Mesothelial cell of epicardium (in vitro differentiated cells): ENCODE measurements at regions not wholly inside any gene's neighbourhood (a gene's known extent, or its start where the extent isn't known, plus 50 kb on each side); places are given as distances from the start of the nearest gene placed in this dataset.

Source experiments
- DNase-seq, 2 experiments: peaks; one replicate each; pipeline ENCODE4 v3.0.0; 2021; ENCODE audit warnings: low spot score in 2 of 2; ENCODE audit not compliant: unreplicated experiment in 2 of 2
- H3K27ac Mint-ChIP-seq: 2 replicates; pipeline ENCODE4 v1.8.0; 2021; ENCODE audit warnings: mixed read lengths
- H3K27me3 Mint-ChIP-seq: 2 replicates; pipeline ENCODE4 v1.8.0; 2021; ENCODE audit warnings: low read depth, mixed read lengths
- H3K36me3 Mint-ChIP-seq: 2 replicates; pipeline ENCODE4 v1.8.0; 2021; ENCODE audit warnings: mixed read lengths
- H3K4me1 Mint-ChIP-seq: 2 replicates; pipeline ENCODE4 v1.8.0; 2021; ENCODE audit warnings: mixed read lengths
- H3K4me3 Mint-ChIP-seq: 2 replicates; pipeline ENCODE4 v1.8.0; 2021; ENCODE audit warnings: mild to moderate bottlenecking, moderate library complexity, mixed read lengths
- H3K9me3 Mint-ChIP-seq: 2 replicates; pipeline ENCODE4 v1.8.0; 2021; ENCODE audit warnings: mixed read lengths
- TF ChIP-seq, protein P1 (sequence below): fragments of 200-600 bp; sonication (generic); IDR thresholded peaks from one replicate; pipeline ENCODE4 v1.5.0; 2021; ENCODE audit warnings: antibody characterized with exemption; ENCODE audit not compliant: unreplicated experiment

DNA sequence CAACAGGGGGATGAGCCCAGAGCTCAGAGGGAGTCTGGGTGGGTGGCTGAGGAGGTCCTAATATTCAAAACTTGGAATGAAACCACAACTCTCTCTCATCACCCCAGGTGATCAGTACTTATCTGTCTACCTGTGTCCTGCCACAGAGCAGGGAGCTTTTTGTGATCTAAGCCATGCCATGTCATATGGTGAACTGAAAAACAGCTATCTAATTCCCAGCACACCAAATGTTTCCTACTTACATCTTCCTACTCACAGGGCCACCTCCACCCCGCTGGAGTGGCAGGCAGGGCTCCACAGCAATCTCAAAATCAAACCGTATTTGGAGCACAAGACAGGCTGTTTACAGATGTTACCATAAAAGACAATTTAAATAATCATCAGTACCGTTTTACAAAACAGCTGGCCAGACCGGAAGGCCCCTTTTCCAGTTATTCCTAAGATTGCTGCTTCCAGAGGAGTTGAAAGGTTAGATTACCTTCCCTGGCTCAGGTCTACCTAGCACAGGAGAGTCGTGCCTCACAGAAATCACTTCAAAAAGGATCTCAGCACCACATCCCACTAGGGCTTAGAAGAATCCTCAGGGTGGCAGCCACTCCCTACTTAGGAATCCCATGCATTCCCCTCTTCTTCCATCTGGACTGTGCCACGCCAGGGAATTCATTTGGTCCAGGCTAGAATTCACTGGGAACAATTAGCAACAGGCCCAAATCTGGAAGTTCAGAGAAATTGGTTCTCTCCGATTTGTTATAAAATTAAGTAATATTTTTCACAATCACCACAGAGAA lies 226.6 kb upstream of the IL12A start:
- Mint-ChIP-seq H3K36me3 (peaks cover under 1% of the 10 kb centered on the region), H3K4me1 (peaks cover 45% of the 10 kb centered on the region), H3K27ac (peak overlapping the region; percentile 98), H3K9me3 (peaks cover under 1% of the 10 kb centered on the region), H3K27me3 (no peaks in the 10 kb centered on the region), H3K4me3 (peak overlapping the region; percentile 79)
- DNase-seq = no peak
- TF ChIP-seq, protein P1, sequence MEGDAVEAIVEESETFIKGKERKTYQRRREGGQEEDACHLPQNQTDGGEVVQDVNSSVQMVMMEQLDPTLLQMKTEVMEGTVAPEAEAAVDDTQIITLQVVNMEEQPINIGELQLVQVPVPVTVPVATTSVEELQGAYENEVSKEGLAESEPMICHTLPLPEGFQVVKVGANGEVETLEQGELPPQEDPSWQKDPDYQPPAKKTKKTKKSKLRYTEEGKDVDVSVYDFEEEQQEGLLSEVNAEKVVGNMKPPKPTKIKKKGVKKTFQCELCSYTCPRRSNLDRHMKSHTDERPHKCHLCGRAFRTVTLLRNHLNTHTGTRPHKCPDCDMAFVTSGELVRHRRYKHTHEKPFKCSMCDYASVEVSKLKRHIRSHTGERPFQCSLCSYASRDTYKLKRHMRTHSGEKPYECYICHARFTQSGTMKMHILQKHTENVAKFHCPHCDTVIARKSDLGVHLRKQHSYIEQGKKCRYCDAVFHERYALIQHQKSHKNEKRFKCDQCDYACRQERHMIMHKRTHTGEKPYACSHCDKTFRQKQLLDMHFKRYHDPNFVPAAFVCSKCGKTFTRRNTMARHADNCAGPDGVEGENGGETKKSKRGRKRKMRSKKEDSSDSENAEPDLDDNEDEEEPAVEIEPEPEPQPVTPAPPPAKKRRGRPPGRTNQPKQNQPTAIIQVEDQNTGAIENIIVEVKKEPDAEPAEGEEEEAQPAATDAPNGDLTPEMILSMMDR = no peak

DNA sequence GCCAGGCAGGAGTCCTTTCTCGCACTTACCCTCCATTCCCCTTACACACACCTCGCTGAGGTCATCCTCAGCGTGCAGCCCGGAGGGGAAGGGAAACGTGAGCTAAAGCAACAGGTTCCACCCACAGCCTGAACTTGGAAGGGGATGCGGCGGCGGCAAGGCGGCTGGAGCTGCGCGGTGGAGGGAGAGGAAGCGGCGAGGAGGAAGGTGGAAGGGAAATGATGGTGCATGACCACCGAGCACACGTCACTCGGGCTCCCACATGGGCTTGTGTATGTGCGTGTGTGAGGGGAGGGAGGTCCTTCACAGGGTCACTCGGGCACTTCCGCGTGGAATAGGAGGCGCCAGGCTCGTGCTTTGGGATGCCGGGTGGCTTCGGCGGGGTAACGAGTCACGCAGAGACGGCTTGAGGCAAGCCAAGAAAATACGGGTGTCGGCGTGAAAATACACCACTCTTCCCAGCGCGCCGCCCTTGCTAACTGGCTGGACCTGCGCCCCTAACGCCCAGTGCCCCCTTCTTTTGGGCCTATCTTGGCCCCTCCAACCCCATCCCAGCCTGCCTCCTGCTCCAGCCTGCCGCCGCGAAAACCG lies 225.5 kb upstream of the IL12A start:
- Mint-ChIP-seq H3K9me3 (no peaks in the 10 kb centered on the region), H3K36me3 (peaks cover 2% of the 10 kb centered on the region), H3K4me1 (peaks cover 52% of the 10 kb centered on the region), H3K27me3 (no peaks in the 10 kb centered on the region), H3K4me3 (peak overlapping the region; percentile 79), H3K27ac (peak overlapping the region; percentile 98)
- TF ChIP-seq, protein P1 = no peak
- peak; percentile 39 to 70 for DNase-seq

GRCh38 chr3:159763602-159764489 lies 224.8 kb upstream of the IL12A start:
- H3K4me3 Mint-ChIP-seq = peak overlapping the region; percentile 92
- DNase-seq = peak; percentile 66 to 81
- H3K9me3 Mint-ChIP-seq = no peaks in the 10 kb centered on the region
- H3K27me3 Mint-ChIP-seq = no peaks in the 10 kb centered on the region
- H3K4me1 Mint-ChIP-seq = peaks cover 52% of the 10 kb centered on the region
- H3K27ac Mint-ChIP-seq = peak overlapping the region; percentile 98
- H3K36me3 Mint-ChIP-seq = peaks cover 6% of the 10 kb centered on the region
- TF ChIP-seq, protein P1 = peak; percentile 36

GRCh38 chr3:159764490-159765029 lies 224.1 kb upstream of the IL12A start:
- peaks cover 6% of the 10 kb centered on the region for H3K36me3 Mint-ChIP-seq
- H3K4me1 Mint-ChIP-seq = peaks cover 52% of the 10 kb centered on the region
- H3K27ac Mint-ChIP-seq = peak overlapping the region; percentile 96
- H3K9me3 Mint-ChIP-seq = no peaks in the 10 kb centered on the region
- peak overlapping the region; percentile 92 for H3K4me3 Mint-ChIP-seq
- DNase-seq = no peak
- no peaks in the 10 kb centered on the region for H3K27me3 Mint-ChIP-seq
- TF ChIP-seq, protein P1 = no peak

- Mint-ChIP-seq H3K36me3 (peaks cover 6% of the 10 kb centered on the region), H3K9me3 (no peaks in the 10 kb centered on the region), H3K27ac (peak overlapping the region; percentile 92), H3K4me3 (peak overlapping the region; percentile 80), H3K27me3 (no peaks in the 10 kb centered on the region), H3K4me1 (peaks cover 52% of the 10 kb centered on the region)
- TF ChIP-seq, protein P1 = no peak
- DNase-seq = peak; percentile 36 to 57
Measured at GRCh38 chr3:159765030-159765859, 223.4 kb upstream of the IL12A start.
